Glomerular endothelial cell (primary cell): ENCODE measurements at regions not wholly inside any gene's neighbourhood (a gene's known extent, or its start where the extent isn't known, plus 50 kb on each side); places are given as distances from the start of the nearest gene placed in this dataset.
"Not testable (repeated sequence)": the region's sequence is repeated elsewhere in the genome, so short reads cannot be mapped to it uniquely, and the experiment has no call there.

Experiments used
- DNase-seq: peaks from one replicate; pipeline ENCODE4 v3.0.0-alpha.2; 2011; ENCODE audit warnings: low read depth, low spot score; ENCODE audit errors: extremely low read depth

DNA sequence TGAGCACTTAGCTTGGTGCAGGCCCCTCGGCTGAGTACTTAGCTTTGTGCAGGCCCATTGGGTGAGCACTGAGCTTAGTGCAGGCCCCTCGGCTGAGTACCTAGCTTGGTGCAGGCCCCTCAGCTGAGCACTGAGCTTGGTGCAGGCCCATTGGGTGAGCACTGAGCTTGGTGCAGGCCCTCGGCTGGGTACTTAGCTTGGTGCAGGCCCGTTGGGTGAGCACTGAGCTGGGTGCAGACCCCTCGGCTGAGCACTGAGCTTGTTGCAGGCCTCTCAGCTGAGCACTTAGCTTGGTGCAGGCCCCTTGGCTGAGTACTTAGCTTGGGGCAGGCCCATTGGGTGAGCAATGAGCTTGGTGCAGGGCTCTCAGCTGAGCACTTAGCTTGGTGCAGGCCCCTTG lies 387.1 kb downstream of the THBS2 start:
- DNase-seq: no peak

- DNase-seq: no peak
These were observed 388.1 kb downstream of the THBS2 start for GRCh38 chr6:168865522-168865921.

DNA sequence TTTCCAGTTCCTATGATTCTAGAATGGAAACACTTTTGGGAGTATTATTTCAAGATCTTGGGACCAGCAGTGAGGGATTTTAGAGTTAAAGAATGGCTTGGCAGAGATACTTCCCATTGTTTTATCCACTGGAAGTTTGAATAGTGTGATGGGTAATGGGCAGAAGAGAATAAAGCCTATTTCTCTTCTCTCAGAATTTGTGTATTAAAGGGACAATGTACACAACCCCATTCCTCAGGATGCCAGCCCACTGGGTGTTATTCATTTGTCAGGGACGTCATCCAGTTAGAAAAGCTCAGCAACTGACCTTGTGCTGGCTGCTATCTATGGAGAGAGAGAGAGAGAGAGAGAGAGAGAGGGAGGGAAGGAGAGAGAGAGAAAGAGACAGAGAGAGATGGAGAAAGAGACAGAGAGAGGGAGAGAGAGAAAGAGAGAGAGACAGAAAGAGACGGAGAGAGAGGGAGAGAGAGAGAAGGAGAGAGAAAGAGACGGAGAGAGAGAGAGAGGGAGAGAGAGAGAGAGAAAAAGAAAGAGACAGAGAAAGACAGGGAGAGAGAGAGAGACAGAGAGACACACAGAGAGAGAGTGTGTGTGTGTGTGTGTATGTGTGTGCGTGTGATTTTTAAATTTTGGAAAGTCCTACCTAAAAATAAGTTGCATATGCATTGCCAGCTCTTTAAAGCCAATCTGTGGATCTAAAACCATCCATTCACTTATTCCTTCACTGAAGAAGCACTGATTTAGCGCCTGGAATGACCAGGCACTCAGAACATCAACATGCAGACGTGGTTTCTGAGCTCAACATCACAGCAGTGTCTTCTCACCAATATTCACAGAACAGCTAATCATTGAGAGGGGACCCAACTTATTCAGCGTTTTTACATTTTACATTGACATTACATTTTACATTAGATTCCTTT lies 388.8 kb downstream of the THBS2 start:
- no peak for DNase-seq

GRCh38 chr6:168863467-168863866 lies 390.2 kb downstream of the THBS2 start:
- DNase-seq: no peak

DNA sequence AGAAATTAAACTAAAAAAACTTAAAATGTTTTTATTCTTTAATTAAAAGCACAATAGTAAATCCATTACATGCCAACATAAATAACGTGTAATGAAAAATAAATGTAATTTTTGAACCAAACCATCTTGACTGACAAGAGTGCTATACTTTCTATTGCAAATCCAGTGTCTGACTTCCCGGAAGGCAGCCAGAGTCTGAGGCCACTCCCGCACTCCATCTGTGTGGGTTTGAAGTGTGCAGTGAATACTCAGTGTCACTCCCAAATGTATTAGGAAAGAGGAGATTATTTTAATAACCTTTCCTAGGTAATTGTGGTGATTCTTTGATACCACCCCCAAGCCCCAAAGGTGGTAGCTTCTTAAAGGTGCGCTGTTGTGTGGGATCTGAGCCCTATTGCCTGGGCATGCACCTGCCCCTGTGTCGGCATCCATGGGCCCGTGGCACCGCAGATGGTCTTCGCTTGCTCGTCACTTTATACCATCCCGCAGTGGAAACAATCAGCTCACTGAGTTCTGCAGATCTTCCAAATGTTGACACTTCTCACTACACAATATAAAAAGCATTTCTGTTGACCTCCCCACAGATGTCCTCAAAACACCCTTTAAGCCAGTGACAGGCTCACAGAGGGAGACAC lies 391.2 kb downstream of the THBS2 start:
- no peak for DNase-seq

- no peak for DNase-seq
These were observed 392.7 kb downstream of the THBS2 start for GRCh38 chr6:168860987-168861386.

GRCh38 chr6:168860341-168860740 lies 393.3 kb downstream of the THBS2 start:
- DNase-seq: no peak

GRCh38 chr6:168858926-168859325 lies 394.7 kb downstream of the THBS2 start:
- no peak for DNase-seq

DNA sequence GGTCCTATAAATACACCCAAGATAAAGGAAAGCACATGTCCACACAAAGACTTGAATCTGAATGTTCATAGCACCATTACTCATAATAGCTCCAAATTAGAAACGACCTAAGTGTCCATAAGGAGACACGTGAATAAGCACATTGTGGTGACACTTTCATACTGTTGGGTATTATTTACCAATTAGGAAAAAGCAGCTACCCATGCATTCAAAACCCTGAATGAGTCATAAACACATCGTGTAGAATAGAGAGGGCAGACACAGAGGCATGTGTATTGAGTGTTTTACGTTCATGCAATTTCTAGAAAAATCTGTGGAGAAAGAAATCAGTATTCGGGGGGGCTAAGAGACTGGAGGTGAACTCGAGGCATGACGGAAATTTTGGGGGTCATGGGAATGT lies 396.7 kb downstream of the THBS2 start:
- DNase-seq: no peak

DNA sequence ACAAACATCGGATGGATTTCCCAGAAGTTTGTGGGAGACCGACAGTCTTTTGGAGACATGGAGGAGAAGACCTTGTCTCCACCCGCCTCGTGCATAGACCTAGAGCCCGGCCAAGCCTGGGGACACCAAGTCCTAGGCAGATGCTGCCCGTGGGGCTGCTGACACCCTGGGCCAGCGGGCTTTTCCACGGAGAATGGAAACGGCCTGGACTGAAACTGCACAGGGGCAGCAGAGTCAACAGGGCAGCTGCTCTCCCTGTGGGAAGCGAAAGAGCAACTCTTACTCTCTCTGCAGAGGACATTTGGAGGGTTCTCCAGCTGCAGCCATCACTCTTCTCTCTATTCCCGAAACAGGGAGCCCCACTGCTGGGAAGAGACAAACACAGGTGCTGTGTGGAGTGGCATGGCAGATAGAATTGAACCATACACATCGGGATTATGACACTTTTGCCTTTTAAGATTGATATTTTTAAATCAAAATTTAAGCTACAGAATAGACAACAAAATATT lies 401.2 kb downstream of the THBS2 start:
- no peak for DNase-seq

DNA sequence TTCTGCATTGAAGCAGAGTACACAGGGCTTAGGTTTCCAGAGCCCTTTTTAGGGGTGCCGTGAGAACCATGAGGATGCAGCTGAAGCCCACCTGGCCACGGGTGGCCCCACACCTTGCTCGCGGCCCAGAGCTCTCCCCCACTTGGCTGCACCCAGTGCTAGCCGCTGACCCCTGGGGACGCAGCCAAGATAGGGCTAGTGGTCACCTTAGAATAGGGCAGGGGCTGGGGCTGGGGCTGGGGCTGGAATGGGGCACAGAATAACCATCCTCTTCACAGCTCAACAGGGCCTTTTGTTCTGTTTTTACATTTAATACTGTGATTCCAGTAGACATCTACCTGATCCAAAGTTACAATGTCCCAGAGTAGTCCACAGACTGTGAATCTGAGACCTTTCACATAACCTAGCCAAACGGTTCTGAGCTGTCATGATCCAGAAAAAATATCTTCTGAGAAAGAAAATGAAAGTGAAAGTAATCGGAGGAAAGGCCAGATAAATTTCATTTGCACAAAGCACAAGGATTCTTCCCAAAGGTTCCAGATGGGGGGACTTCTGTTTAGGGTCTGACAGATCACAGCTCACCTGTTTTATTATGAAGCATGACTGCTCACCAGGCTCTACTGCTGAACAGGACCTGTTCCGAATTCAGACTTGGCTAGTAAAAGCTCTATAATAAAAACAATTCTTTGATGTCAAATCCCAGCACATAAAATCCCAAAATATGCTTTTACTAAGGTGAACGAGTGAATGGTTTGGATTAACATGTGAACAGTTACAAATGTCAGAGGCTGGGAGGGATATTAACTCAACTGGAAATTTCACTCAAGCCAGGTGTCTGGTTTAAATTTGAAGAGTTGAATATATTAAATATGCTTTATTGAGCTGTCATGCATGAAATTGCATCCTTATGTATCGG lies 401.9 kb downstream of the THBS2 start:
- no peak for DNase-seq

- not testable (repeated sequence) for DNase-seq
These were observed 403.5 kb downstream of the THBS2 start for GRCh38 chr6:168850027-168850736.

GRCh38 chr6:168849459-168849858 lies 404.2 kb downstream of the THBS2 start:
- DNase-seq: no peak

- DNase-seq: no peak
These were observed 404.8 kb downstream of the THBS2 start for GRCh38 chr6:168848797-168849196.

DNA sequence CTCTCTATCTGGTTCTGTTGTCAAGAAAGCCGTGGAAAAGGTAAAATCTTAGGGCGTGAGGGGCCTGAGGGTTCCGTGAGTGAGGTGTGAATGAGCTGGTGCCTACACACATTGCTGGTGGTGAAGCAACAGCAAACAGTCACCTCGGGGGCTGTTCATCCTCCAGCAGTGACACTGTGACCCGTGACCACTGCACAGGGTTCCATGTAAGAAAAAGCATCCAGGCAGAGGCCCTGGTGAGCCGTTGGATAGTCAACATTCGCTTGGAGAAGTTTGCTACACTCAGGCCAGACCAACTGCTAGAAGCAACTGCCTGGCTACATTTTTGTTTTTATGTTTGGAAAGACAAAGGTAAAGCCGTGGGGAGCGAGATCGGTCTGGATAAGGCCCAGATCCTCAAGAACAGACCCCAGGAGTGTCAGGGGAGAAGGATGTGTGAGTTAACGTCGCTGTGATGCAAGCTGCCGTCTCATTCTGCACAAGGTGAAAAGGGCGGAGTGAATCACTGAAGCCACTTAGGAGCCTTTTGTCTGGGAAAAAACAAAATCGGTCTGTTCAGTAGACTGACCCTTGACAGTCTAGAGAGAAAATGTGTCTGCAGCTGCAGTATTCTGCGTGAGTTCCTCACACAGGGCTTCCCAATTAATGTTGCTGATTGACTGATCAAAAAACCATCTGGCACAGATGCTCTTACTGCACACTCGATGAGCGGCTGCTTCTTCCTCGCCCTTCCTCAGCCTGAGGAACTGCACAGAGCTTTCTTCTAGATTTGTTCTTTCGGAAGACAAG lies 404.0 kb downstream of the SMOC2 start:
- no peak for DNase-seq

DNA sequence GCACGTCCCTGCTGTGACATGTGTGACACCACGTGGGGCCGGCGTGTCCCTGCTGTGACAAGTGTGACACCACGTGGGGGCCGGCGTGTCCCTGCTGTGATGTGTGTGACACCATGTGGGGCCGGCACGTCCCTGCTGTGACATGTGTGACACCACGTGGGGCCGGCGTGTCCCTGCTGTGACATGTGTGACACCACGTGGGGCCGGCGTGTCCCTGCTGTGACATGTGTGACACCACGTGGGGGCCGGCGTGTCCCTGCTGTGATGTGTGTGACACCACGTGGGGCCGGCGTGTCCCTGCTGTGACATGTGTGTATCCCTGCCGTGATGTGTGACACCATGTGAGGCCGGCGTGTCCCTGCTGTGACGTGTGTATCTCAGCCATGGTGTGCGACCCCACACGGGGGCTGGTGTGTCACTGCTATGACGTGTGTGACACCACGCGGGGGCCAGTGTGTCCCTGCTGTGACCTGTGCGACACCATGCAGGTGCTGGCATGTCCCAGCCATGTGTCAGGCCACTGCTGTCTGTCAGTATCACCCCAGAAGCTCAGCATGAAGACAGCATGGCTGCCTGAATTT lies 401.7 kb downstream of the SMOC2 start:
- DNase-seq: not testable (repeated sequence)

DNA sequence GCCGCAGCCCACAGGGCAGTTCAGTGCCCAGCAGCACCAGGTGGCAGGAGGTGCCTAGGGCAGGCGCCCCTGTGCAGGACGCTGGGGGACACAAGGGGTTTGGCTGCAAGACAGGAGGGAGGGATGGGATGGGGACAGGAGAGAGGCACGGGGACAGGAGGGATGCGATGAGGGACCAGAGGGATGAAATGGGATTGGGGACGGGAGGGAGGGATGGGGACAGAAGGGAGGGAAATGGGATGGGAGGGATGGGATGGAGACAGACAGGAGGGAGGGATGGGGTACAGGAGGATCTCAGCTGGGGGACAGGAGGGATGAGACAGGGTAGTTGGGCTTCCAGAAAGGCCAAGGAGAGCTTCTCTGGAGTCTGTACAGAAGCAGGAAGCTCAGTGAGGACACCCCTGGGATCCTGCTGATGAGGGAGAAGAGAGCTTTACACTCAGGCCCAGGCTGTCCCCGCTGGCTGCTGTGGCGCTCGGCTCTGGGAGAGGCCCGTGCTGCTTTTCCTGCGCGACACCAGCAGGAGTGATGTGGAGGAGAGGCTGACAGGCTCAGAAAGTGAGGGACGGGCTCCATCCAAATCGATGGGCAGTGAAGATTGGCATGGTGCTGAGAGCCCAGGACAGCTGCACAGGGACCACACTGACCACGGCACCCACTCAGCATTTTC lies 400.8 kb downstream of the SMOC2 start:
- DNase-seq: no peak

DNA sequence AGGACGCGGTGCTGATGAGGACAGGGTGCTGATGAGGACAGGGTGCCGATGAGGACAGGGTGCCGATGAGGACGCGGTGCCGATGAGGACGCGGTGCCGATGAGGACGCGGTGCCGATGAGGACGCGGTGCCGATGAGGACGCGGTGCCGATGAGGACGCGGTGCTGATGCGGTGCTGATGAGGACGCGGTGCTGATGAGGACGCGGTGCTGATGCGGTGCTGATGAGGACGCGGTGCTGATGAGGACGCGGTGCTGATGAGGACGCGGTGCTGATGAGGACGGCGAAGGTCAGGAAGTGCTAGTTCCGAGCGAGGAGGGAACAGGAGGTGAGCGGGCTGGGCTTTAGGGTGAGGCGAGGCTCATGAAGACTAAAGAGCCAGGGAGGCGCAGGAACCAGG lies 399.9 kb downstream of the SMOC2 start:
- not testable (repeated sequence) for DNase-seq

- not testable (repeated sequence) for DNase-seq
These were observed 399.3 kb downstream of the SMOC2 start for GRCh38 chr6:168840299-168840698.
